ENCODE measurements at regions not wholly inside any gene's neighbourhood (a gene's known extent, or its start where the extent isn't known, plus 50 kb on each side); places are given as distances from the start of the nearest gene placed in this dataset.
"Not testable (repeated sequence)": the region's sequence is repeated elsewhere in the genome, so short reads cannot be mapped to it uniquely, and the experiment has no call there.

- H3K27me3 Mint-ChIP-seq (ENCODE audit: low read depth), result no peaks in the 10 kb centered on the region
- H3K4me3 Mint-ChIP-seq (ENCODE audit: low read depth), result no peak overlapping the region
- intact Hi-C loops (cut with micrococcal nuclease), result no loop called here
- DNase-seq (ENCODE audit: low spot score), result no peak
- peaks cover 24% of the 10 kb centered on the region for H3K9me3 Mint-ChIP-seq
- H3K27ac Mint-ChIP-seq, result no peak overlapping the region
- no peaks in the 10 kb centered on the region for H3K36me3 Mint-ChIP-seq (ENCODE audit: low read depth)
- H3K4me1 Mint-ChIP-seq (ENCODE audit: low read depth), result no peaks in the 10 kb centered on the region
These were observed 52.2 kb upstream of the FAT1 start for GRCh38 chr4:186775902-186776301.

DNA sequence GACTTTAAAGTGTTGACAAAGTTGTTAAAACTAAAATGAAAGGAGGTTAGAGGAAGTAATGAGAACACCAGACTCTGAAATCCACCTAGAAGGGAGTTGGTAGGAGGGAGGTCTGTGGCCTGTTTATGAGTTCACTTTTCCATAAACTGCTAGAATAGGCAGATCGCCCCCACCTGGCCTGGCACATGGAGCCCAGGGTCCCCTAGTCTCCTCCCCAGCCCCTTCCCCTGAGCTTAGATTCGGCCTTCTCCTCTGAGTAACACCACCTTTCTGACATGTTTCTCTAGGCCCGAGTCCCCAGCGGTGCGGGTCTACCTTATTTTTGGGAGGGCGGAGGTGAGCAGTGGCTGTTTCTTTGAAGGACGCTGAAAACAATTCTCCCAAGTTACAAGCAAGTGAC, 54.5 kb upstream of the FAT1 start:
- peaks cover 21% of the 10 kb centered on the region for H3K9me3 Mint-ChIP-seq
- H3K4me1 Mint-ChIP-seq (ENCODE audit: low read depth), result no peaks in the 10 kb centered on the region
- H3K27ac Mint-ChIP-seq, result no peak overlapping the region
- no peaks in the 10 kb centered on the region for H3K27me3 Mint-ChIP-seq (ENCODE audit: low read depth)
- DNase-seq (ENCODE audit: low spot score), result no peak
- no peaks in the 10 kb centered on the region for H3K36me3 Mint-ChIP-seq (ENCODE audit: low read depth)
- H3K4me3 Mint-ChIP-seq (ENCODE audit: low read depth), result no peak overlapping the region
- intact Hi-C loops (cut with micrococcal nuclease), result no loop called here

GRCh38 chr4:186780291-186781031, 56.8 kb upstream of the FAT1 start:
- no peak overlapping the region for H3K27ac Mint-ChIP-seq
- peaks cover 25% of the 10 kb centered on the region for H3K9me3 Mint-ChIP-seq
- intact Hi-C loops (cut with micrococcal nuclease), result no loop called here
- H3K36me3 Mint-ChIP-seq (ENCODE audit: low read depth), result no peaks in the 10 kb centered on the region
- H3K27me3 Mint-ChIP-seq (ENCODE audit: low read depth), result no peaks in the 10 kb centered on the region
- DNase-seq (ENCODE audit: low spot score), result no peak
- no peaks in the 10 kb centered on the region for H3K4me1 Mint-ChIP-seq (ENCODE audit: low read depth)
- no peak overlapping the region for H3K4me3 Mint-ChIP-seq (ENCODE audit: low read depth)

- intact Hi-C loops (cut with micrococcal nuclease), result no loop called here
- Mint-ChIP-seq H3K4me3 (ENCODE audit: low read depth) (no peak overlapping the region), H3K4me1 (ENCODE audit: low read depth) (no peaks in the 10 kb centered on the region), H3K9me3 (peaks cover 19% of the 10 kb centered on the region), H3K36me3 (ENCODE audit: low read depth) (no peaks in the 10 kb centered on the region), H3K27me3 (ENCODE audit: low read depth) (no peaks in the 10 kb centered on the region), H3K27ac (no peak overlapping the region)
- no peak for DNase-seq (ENCODE audit: low spot score)
These were observed 57.6 kb upstream of the FAT1 start for GRCh38 chr4:186781032-186781917.

- no peaks in the 10 kb centered on the region for H3K27me3 Mint-ChIP-seq (ENCODE audit: low read depth)
- intact Hi-C loops (cut with micrococcal nuclease), result no loop called here
- peaks cover 23% of the 10 kb centered on the region for H3K9me3 Mint-ChIP-seq
- H3K4me1 Mint-ChIP-seq (ENCODE audit: low read depth), result no peaks in the 10 kb centered on the region
- no peaks in the 10 kb centered on the region for H3K36me3 Mint-ChIP-seq (ENCODE audit: low read depth)
- DNase-seq (ENCODE audit: low spot score), result no peak
- H3K27ac Mint-ChIP-seq, result no peak overlapping the region
- no peak overlapping the region for H3K4me3 Mint-ChIP-seq (ENCODE audit: low read depth)
These were observed 58.6 kb upstream of the FAT1 start for GRCh38 chr4:186782302-186782701.

DNA sequence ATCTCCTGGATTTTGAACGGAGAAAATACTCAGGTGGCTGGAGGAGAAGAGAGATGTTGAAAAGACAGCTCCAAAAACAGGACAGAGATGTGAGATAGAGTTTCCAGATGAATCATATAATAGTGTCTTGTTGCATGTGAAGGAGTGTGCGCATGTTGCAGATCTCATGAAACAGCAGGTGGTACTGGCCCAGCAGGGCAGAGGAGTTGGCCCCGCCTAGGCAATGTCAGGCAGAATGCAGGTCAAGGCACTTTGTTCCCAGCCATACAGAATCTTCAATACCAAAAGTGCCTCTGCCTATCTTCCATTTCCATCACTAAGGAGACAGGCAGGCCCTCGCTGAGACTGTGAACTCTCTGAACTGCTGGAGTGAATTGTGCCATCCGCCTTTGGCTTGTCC, 63.9 kb upstream of the FAT1 start:
- H3K9me3 Mint-ChIP-seq, result peaks cover 11% of the 10 kb centered on the region
- no peaks in the 10 kb centered on the region for H3K27me3 Mint-ChIP-seq (ENCODE audit: low read depth)
- no peak overlapping the region for H3K4me3 Mint-ChIP-seq (ENCODE audit: low read depth)
- intact Hi-C loops (cut with micrococcal nuclease), result no loop called here
- no peaks in the 10 kb centered on the region for H3K36me3 Mint-ChIP-seq (ENCODE audit: low read depth)
- no peak overlapping the region for H3K27ac Mint-ChIP-seq
- DNase-seq (ENCODE audit: low spot score), result no peak
- H3K4me1 Mint-ChIP-seq (ENCODE audit: low read depth), result no peaks in the 10 kb centered on the region

GRCh38 chr4:186789651-186790050, 66.0 kb upstream of the FAT1 start:
- DNase-seq (ENCODE audit: low spot score), result no peak
- Mint-ChIP-seq H3K27ac (no peak overlapping the region), H3K36me3 (ENCODE audit: low read depth) (no peaks in the 10 kb centered on the region), H3K4me3 (ENCODE audit: low read depth) (no peak overlapping the region), H3K9me3 (peaks cover 11% of the 10 kb centered on the region), H3K27me3 (ENCODE audit: low read depth) (no peaks in the 10 kb centered on the region), H3K4me1 (ENCODE audit: low read depth) (no peaks in the 10 kb centered on the region)
- intact Hi-C loops (cut with micrococcal nuclease), result no loop called here

GRCh38 chr4:186790630-186791029, 67.0 kb upstream of the FAT1 start:
- Mint-ChIP-seq H3K36me3 (ENCODE audit: low read depth) (no peaks in the 10 kb centered on the region), H3K4me1 (ENCODE audit: low read depth) (no peaks in the 10 kb centered on the region), H3K4me3 (ENCODE audit: low read depth) (no peak overlapping the region), H3K9me3 (peaks cover 14% of the 10 kb centered on the region), H3K27ac (no peak overlapping the region), H3K27me3 (ENCODE audit: low read depth) (no peaks in the 10 kb centered on the region)
- intact Hi-C loops (cut with micrococcal nuclease), result no loop called here
- no peak for DNase-seq (ENCODE audit: low spot score)

DNA sequence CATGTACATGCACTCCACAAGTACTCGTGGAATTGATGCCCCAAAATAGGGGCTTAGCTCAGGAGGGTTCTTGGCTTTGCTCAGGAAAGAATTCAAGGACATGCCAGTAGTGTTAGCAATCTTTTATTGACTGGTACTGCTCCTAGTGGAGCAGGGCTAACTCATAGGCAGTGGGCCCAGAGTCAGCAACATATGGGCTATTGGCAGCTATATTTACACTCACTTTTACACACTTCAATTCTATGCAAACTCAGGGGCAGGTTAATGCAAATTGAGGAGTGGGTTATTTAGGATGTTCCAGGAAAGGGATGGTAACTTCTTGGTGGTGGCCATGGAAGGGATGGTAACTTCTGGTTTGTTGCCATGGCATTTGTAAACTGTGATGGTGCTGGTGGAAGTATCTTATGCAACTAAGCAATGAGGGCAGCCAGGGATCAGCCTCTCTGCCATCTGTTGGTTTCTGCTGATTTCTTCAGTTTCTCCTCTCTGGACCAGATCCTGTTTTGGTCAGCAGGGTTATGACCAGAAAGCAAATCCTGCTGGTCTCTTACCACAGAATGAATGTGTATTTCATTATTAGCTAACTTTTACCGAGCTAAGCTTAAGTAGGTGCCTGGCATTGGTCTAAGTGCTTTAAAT, 69.2 kb upstream of the FAT1 start:
- Mint-ChIP-seq H3K27ac (no peak overlapping the region), H3K36me3 (ENCODE audit: low read depth) (no peaks in the 10 kb centered on the region), H3K27me3 (ENCODE audit: low read depth) (no peaks in the 10 kb centered on the region), H3K4me1 (ENCODE audit: low read depth) (no peaks in the 10 kb centered on the region), H3K4me3 (ENCODE audit: low read depth) (no peak overlapping the region), H3K9me3 (peaks cover 14% of the 10 kb centered on the region)
- DNase-seq (ENCODE audit: low spot score), result no peak
- intact Hi-C loops (cut with micrococcal nuclease), result no loop called here

DNA sequence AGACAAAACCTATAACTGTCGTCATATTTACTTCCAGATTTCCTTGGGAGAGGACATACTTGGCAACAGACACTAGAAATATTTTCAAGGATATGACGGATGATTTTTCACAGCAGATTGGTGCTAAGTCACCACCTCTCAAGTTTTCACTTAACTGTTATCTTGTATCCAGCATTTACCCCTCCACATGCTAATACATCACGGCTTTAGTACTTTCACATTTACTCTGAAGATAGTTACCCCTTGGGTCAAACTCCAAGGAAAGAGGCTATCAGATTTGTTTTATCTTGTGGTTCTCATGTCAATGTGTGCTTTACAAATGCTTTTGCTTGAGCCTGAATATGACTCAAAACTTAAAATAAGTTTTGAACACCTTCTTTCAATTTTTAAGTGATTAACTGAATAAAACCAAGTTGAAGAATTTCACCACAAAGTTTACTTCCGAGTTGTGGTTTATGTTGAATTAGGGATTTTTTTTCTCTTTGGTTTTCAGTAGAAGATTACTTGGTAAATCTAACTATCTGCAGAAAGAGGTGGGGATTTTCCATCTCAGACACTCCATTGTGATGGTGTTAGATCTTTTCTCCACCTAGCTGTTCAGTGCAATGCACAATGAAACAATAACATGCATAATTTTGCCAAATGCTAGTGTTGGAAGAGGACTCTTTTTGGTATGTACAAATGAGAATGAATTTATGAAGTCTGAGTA, 75.4 kb upstream of the FAT1 start:
- intact Hi-C loops (cut with micrococcal nuclease), result no loop called here

DNA sequence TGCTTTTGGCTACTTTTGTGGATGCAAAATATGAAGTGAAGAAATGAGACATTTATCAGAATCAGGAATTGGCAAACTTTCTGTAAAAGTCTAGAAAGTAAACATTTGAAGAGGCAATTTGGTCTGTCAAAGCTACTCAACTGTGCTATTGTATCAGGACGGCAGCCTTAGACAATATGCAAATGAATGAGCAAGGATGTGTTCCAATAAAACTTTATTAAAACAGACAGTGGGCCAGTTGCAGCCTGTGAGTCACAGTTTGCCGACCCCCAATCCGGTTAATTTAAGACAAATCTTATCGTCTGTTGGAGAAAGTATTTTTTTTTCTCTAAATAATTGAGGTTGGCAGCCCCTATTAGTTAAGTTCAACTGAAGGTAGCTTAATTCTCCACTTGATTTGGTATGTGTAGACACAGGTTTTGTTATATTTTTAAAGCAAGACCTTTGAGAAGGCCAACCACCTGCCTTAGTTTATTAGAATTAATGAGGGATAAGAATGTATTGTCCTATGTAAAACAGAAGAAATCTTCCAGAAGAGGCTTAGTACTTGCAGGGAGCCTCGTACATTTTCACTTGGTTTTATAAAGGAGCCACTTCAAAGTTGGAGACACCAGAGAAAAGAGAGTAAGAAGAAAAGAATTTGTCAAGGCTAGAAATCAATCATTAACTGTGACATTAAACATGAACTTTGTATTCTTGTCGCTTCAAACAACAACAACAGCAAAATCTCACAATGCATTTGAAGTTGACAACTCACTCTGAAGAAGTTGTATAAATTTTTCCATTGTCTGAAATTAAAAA, 81.6 kb upstream of the FAT1 start:
- Mint-ChIP-seq H3K36me3 (ENCODE audit: low read depth) (no peaks in the 10 kb centered on the region), H3K9me3 (peaks cover 3% of the 10 kb centered on the region), H3K27me3 (ENCODE audit: low read depth) (no peaks in the 10 kb centered on the region), H3K4me3 (ENCODE audit: low read depth) (no peak overlapping the region), H3K27ac (no peak overlapping the region), H3K4me1 (ENCODE audit: low read depth) (no peaks in the 10 kb centered on the region)
- DNase-seq (ENCODE audit: low spot score), result no peak
- intact Hi-C loops (cut with micrococcal nuclease), result no loop called here

More for the DNA sequence above, 75.4 kb upstream of the FAT1 start:
- Mint-ChIP-seq H3K9me3 (peaks cover 14% of the 10 kb centered on the region), H3K4me3 (ENCODE audit: low read depth) (no peak overlapping the region), H3K27me3 (ENCODE audit: low read depth) (no peaks in the 10 kb centered on the region), H3K4me1 (ENCODE audit: low read depth) (no peaks in the 10 kb centered on the region), H3K36me3 (ENCODE audit: low read depth) (no peaks in the 10 kb centered on the region), H3K27ac (no peak overlapping the region)
- no peak for DNase-seq (ENCODE audit: low spot score)

GRCh38 chr4:186805917-186806316, 82.3 kb upstream of the FAT1 start:
- H3K27ac Mint-ChIP-seq; intact Hi-C loops (cut with micrococcal nuclease); H3K36me3 Mint-ChIP-seq (ENCODE audit: low read depth); DNase-seq (ENCODE audit: low spot score); H3K27me3 Mint-ChIP-seq (ENCODE audit: low read depth); H3K9me3 Mint-ChIP-seq; H3K4me1 Mint-ChIP-seq (ENCODE audit: low read depth); H3K4me3 Mint-ChIP-seq (ENCODE audit: low read depth): not testable (repeated sequence)

Data from activated T-helper 2 cell treated with anti-CD3 and anti-CD28 coated beads, Interferon-gamma antibody, Interleukin-2, Interleukin-4, amounts not matched to agents 10 μg/mL and 5 μg/mL and 100 μg/mL, durations not matched to agents 14 hours and 24 hours and 36 hours (primary cell).